ENCODE measurements at regions not wholly inside any gene's neighbourhood (a gene's known extent, or its start where the extent isn't known, plus 50 kb on each side); places are given as distances from the start of the nearest gene placed in this dataset.

- CTCF ChIA-PET = interaction anchor here (1.1 to 1.2 kb wide), 2 partner anchors 19 to 28 kb away, joined by 3 to 4 read pairs; no protein-coding TSS in a partner anchor
- POLR2A ChIA-PET = no interaction called here
- no peak for DNase-seq (ENCODE audit: extremely low spot score)
Measured at GRCh38 chr18:34633368-34633767, 76.7 kb upstream of the DTNA start.

GRCh38 chr18:34637094-34637801 is 72.8 kb upstream of the DTNA start:
- no peak for DNase-seq (ENCODE audit: extremely low spot score)
- ChIA-PET POLR2A (no interaction called here), CTCF (interaction anchor here (1.4 to 2.4 kb wide), 2 partner anchors 13 to 24 kb away, joined by 4 to 13 read pairs; no protein-coding TSS in a partner anchor)
- no peak for TF ChIP-seq CTCF (IDR thresholded peaks at IDR 0.05; ENCODE audit: control extremely low read depth, extremely low read depth, low read depth, missing control alignments)

More at GRCh38 chr18:34633368-34633767, 76.7 kb upstream of the DTNA start:
- no peak for TF ChIP-seq CTCF (IDR thresholded peaks at IDR 0.05; ENCODE audit: control extremely low read depth, extremely low read depth, low read depth, missing control alignments)

GRCh38 chr18:34639687-34640086 is 70.4 kb upstream of the DTNA start:
- TF ChIP-seq CTCF (IDR thresholded peaks at IDR 0.05; ENCODE audit: control extremely low read depth, extremely low read depth, low read depth, missing control alignments) = no peak
- no peak for DNase-seq (ENCODE audit: extremely low spot score)
- ChIA-PET POLR2A (no interaction called here), CTCF (interaction anchor here (1.2 to 2.4 kb wide), 2 partner anchors 9 to 21 kb away, joined by 3 to 15 read pairs; no protein-coding TSS in a partner anchor)

GRCh38 chr18:34640276-34640675 is 69.8 kb upstream of the DTNA start:
- DNase-seq (ENCODE audit: extremely low spot score) = no peak
- no peak for TF ChIP-seq CTCF (IDR thresholded peaks at IDR 0.05; ENCODE audit: control extremely low read depth, extremely low read depth, low read depth, missing control alignments)
- POLR2A ChIA-PET = no interaction called here
- CTCF ChIA-PET = interaction anchor here (2.4 kb wide), 1 partner anchor 21 kb away, joined by 15 read pairs; no protein-coding TSS in a partner anchor

- no peak for TF ChIP-seq CTCF (IDR thresholded peaks at IDR 0.05; ENCODE audit: control extremely low read depth, extremely low read depth, low read depth, missing control alignments)
- DNase-seq (ENCODE audit: extremely low spot score) = no peak
- POLR2A ChIA-PET = no interaction called here
- CTCF ChIA-PET = interaction anchor here (1.2 to 5.3 kb wide), 4 partner anchors 8 to 17 kb away, joined by 4 to 42 read pairs (median 4); no protein-coding TSS in a partner anchor
Measured at GRCh38 chr18:34643989-34644388, 66.1 kb upstream of the DTNA start.

GRCh38 chr18:34647251-34647650 is 62.8 kb upstream of the DTNA start:
- POLR2A ChIA-PET = no interaction called here

More at GRCh38 chr18:34647251-34647650, 62.8 kb upstream of the DTNA start:
- CTCF ChIA-PET = interaction anchor here (5.3 kb wide), 1 partner anchor 14 kb away, joined by 42 read pairs; no protein-coding TSS in a partner anchor
- no peak for TF ChIP-seq CTCF (IDR thresholded peaks at IDR 0.05; ENCODE audit: control extremely low read depth, extremely low read depth, low read depth, missing control alignments)
- DNase-seq (ENCODE audit: extremely low spot score) = no peak

Data from GM10248 (cell line).